COR-L47 (cell line): ENCODE measurements at regions not wholly inside any gene's neighbourhood (a gene's known extent, or its start where the extent isn't known, plus 50 kb on each side); places are given as distances from the start of the nearest gene placed in this dataset.
"Not testable (repeated sequence)": the region's sequence is repeated elsewhere in the genome, so short reads cannot be mapped to it uniquely, and the experiment has no call there.

Experiments
- DNase-seq: peaks from one replicate; lab custom pipeline; 2025; lab: John Stamatoyannopoulos, UW

GRCh38 chr2:147416099-147416498 lies 428.7 kb upstream of the ACVR2A start:
- DNase-seq, result no peak

- DNase-seq, result not testable (repeated sequence)
Measured at GRCh38 chr2:147414656-147415055, 430.2 kb upstream of the ACVR2A start.

GRCh38 chr2:147408357-147408756 lies 436.5 kb upstream of the ACVR2A start:
- no peak for DNase-seq

- no peak for DNase-seq
Measured at GRCh38 chr2:147405651-147406050, 439.2 kb upstream of the ACVR2A start.

- DNase-seq, result no peak
Measured at GRCh38 chr2:147398996-147399395, 445.8 kb upstream of the ACVR2A start.

- no peak for DNase-seq
Measured at GRCh38 chr2:147398301-147398700, 446.5 kb upstream of the ACVR2A start.

- no peak for DNase-seq
Measured at GRCh38 chr2:147396890-147397289, 447.9 kb upstream of the ACVR2A start.

DNA sequence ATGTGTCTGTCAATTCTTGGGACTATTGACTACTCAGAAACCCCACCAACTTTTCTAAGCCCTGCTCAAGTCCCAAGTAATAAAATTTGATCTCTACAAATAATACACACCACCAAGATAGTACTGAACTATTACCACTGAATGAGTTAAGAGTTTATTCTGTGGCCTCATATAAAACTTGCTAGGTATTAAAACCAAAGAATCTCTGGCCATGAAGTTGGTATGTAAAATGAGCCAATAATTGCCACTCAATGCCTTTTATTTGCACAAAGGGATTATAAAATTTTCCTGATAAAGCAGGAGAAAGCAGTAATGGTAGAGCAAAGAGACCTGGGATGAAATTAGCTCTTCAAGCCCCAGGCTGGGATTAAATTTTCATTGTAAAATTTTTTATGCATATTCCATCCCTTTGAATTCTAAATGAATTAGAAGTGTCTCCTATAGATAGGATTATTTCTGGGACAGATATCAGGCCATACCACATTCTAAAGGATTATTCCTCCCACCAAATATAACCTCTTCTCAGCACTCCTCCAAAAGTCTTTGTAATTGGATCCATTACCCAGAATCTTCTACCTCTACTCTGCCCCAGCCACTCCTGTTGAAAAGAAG lies 450.5 kb upstream of the ACVR2A start:
- no peak for DNase-seq

DNA sequence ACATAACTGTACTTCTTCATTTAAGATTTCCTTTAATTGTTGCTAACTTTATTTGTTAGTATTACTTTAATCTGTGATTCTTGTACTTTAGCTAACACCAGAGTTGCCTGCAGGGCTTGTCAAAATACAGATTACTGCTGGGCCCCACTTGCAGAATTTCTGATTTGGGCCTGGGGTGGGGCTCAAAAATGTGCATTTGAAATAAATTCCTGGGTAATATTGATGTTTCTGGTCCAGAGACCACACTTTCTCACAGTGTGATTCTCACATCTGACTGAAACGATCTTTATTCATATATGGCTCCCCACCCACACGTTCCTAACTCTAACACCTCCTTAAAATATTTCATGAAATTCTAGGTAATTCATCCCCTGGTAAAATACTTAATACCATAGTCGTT lies 452.6 kb upstream of the ACVR2A start:
- DNase-seq, result no peak

DNA sequence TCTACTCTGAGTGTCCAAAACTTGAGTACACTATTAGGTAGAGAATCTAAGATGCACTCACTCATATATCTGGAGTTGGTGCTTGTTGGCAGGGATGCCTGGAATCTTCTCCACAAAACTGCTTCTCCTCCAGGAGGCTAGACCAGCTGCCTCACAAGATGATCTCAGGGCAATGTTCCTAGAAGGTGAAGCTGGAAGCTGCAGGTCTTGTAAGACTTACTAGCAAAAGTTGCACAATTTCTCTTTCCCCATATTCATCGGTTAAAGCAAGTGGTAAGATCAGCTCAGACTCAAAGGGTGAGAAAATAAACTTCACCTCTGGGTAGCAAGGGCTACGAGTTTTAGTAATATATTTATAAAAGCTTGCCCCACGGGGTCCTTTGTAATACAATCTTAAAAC lies 454.4 kb upstream of the ACVR2A start:
- DNase-seq, result no peak

DNA sequence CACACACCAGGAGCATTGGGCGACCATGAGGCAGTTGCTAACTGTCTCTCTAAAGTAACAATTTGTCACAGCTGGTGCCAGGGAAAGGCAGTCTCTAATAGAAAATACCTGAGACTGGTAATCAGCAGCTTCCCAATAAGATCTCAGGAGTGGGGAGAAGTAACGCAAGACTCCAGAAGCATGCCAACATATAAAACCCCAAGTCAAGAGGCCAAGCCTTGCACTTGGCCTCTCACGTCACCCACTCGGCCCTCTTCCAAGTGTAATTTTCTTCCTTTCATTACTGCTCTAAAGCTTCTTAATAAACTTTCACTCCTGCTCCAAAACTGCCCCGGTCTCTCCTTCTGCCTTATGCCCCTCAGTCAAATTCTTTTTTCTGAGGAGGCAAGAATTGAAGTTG lies 455.6 kb upstream of the ACVR2A start:
- no peak for DNase-seq

DNA sequence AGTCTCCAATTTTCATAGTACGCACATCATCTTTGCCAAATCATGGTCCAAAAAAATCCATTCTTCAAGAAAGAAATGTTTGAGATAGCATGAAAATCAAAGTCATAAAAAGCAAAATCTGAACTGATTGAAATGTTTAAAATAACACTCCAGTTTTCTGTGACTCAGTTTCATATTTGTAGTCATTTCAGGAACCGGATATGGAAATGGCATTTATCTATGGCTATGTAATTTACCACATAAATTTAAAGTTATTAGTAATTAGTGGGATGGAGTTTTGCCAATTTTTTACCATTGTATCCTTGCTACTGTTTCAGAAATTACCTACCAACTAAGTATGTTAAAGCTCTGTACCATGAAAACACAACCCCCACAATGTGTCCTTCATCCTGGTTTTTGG lies 456.6 kb upstream of the ACVR2A start:
- no peak for DNase-seq

DNA sequence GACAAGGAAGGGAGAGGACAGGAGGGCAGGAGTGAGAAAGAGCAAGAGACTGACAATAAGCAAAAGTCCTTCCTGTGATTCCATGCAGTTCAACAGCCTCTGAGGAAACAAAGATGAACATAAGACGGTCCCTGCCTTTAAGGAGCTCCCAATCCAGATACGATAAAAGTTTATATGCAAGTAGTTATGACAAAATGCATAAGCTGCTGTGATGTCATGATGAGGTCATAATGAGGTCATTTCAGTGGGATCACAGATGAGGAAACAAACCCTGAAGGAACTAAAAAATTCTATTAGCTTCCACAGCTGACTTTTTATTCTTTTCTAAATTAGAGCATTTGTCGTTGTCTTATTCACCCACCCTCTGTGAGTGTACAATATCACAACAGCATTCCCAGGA lies 458.5 kb upstream of the ACVR2A start:
- no peak for DNase-seq

DNA sequence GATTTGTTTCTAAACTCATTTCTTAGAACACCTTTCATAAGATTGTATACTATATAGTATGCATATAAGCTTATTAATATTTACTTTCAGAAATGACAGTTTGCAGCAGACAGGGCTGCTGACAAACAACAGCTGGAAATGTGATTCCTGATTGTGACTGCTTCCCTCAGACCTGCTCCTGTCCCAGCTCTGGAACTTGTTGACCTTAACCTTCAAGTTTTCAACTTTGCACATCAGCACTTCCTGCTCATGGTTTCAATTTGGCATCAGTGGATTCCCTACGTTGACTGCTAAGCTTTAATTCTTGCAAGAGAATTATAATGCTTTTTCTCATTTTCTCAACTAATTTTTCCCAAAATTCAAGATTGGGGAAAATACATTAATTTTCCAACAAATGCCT lies 459.2 kb upstream of the ACVR2A start:
- no peak for DNase-seq

GRCh38 chr2:147384659-147385058 lies 460.2 kb upstream of the ACVR2A start:
- DNase-seq, result no peak

- DNase-seq, result peak; percentile 89
Measured at GRCh38 chr2:147382322-147382948, 462.4 kb upstream of the ACVR2A start.

GRCh38 chr2:147378403-147378802 lies 466.4 kb upstream of the ACVR2A start:
- DNase-seq, result no peak

DNA sequence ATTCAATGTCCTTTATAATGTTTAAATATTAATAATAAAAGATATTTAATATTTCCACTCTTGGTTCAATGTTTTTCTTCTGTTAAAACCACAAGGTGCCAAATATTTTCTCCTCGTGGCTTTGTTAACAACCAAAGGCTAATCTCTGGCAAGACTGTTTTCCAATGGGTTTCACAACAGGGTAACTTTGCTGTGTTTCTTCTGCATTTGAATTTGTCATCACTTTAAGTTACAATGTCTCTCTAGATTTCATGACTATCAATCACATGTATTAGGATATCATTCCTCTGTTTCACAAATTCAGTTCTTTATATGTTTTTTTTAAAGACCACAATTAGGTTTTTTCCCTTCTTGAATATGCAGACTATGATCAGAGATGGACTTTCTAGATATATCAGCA lies 469.8 kb upstream of the ACVR2A start:
- no peak for DNase-seq

DNA sequence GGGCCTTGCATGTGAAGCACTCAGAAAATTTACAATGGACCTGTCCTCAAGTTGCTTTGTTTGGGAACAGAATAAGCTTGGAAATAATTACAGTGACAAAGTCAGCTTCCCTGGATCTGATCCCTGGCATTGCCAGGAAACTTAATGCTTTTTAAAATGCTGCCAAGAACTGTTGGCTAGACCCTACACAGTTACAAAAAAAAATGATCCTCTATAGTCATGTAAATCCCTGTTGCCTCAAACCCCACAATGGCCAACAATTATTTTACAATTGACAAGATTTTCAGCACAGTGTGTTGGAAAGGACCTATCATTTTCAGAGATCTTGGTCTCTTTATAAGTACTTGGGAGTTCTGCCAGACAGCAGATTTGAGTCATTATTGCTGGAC lies 470.4 kb upstream of the ACVR2A start:
- peak; percentile 75 for DNase-seq

GRCh38 chr2:147373800-147374422 lies 470.9 kb upstream of the ACVR2A start:
- DNase-seq, result no peak

DNA sequence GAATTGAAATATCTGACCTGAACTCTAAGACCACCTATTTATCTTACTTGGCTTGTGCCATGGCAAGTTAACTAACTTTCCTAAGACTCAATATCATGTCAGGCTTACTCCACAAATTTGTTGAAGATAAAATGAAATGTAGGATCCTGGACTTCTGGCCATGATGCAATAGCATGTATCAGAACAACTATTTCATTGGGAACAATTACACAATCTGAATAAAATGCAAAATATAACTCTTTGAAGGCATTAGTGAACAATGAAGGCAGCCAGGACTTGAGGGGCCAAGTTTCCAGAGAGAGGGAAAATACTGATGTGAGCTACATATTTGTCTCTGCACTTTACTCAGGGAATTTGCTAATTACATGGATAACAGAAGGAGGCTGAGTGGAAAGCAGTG lies 476.5 kb upstream of the ACVR2A start:
- DNase-seq, result no peak

DNA sequence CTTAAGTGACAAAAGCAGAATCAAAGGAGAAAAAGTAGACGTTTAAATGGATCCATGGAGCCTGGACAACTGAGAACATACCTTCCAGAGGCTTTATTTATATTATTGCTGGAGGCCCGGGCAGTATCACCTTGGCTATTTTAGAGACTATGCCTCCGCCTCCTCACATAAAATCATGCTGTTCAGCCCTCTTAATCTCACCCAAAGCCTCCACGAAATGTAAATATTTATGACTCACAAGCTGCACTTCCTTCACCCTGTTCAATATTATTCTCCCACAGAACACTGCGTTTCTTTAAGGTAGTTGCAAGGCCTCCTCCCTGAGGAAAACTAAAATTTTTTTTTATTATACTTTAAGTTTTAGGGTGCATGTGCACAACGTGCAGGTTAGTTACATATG lies 478.6 kb upstream of the ACVR2A start:
- DNase-seq, result no peak

- no peak for DNase-seq
Measured at GRCh38 chr2:147365622-147366021, 479.2 kb upstream of the ACVR2A start.

GRCh38 chr2:147364597-147364996 lies 480.2 kb upstream of the ACVR2A start:
- no peak for DNase-seq
